ENCODE measurements at regions not wholly inside any gene's neighbourhood (a gene's known extent, or its start where the extent isn't known, plus 50 kb on each side); places are given as distances from the start of the nearest gene placed in this dataset.

- TF ChIP-seq CTCF (IDR thresholded peaks at IDR 0.05; ENCODE audit: low read depth, low read length) (no peak), EZH2phosphoT487 (IDR thresholded peaks at IDR 0.05; ENCODE audit: low read depth) (no peak)
Observed at GRCh38 chr11:19466314-19466713, 225.6 kb upstream of the E2F8 start.
